ENCODE measurements at regions not wholly inside any gene's neighbourhood (a gene's known extent, or its start where the extent isn't known, plus 50 kb on each side); places are given as distances from the start of the nearest gene placed in this dataset.

DNA sequence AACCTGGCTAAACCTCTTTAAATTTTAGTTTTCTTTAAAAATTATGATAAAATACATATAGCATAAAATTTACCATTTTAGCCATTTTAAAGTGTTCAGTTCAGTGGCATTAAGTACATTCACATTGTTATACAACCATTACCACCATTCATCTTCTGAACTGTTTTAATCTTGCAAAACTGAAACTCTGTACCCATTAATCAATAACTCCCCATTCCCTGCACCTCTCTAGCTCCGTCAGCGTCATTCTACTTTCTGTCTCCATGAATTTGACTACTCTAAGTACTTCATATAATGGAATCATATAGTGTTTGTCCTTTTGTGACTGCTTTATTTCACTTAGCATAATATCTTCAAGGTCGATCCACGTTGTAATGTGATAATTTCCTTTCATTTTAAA lies 75.8 kb upstream of the DDHD1 start:
- ATAC-seq (no peak), DNase-seq (ENCODE audit: low spot score) (no peak)
- H3K4me2 ChIP-seq = no peak overlapping the region
- H3K27ac Mint-ChIP-seq = no peak overlapping the region
- no peak overlapping the region for H3K27ac ChIP-seq (ENCODE audit: low read depth)
- TF ChIP-seq EZH2 (IDR thresholded peaks at IDR 0.05; ENCODE audit: low read depth, unreplicated experiment) = no peak
- TF ChIP-seq NANOG (IDR thresholded peaks at IDR 0.05; ENCODE audit: borderline replicate concordance) = no peak
- TF ChIP-seq EZH2phosphoT487 (IDR thresholded peaks at IDR 0.05; ENCODE audit: unreplicated experiment) = no peak
- TF ChIP-seq, protein P1, sequence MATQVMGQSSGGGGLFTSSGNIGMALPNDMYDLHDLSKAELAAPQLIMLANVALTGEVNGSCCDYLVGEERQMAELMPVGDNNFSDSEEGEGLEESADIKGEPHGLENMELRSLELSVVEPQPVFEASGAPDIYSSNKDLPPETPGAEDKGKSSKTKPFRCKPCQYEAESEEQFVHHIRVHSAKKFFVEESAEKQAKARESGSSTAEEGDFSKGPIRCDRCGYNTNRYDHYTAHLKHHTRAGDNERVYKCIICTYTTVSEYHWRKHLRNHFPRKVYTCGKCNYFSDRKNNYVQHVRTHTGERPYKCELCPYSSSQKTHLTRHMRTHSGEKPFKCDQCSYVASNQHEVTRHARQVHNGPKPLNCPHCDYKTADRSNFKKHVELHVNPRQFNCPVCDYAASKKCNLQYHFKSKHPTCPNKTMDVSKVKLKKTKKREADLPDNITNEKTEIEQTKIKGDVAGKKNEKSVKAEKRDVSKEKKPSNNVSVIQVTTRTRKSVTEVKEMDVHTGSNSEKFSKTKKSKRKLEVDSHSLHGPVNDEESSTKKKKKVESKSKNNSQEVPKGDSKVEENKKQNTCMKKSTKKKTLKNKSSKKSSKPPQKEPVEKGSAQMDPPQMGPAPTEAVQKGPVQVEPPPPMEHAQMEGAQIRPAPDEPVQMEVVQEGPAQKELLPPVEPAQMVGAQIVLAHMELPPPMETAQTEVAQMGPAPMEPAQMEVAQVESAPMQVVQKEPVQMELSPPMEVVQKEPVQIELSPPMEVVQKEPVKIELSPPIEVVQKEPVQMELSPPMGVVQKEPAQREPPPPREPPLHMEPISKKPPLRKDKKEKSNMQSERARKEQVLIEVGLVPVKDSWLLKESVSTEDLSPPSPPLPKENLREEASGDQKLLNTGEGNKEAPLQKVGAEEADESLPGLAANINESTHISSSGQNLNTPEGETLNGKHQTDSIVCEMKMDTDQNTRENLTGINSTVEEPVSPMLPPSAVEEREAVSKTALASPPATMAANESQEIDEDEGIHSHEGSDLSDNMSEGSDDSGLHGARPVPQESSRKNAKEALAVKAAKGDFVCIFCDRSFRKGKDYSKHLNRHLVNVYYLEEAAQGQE (IDR thresholded peaks at IDR 0.05; ENCODE audit: unreplicated experiment) = no peak
- TF ChIP-seq, protein P2, sequence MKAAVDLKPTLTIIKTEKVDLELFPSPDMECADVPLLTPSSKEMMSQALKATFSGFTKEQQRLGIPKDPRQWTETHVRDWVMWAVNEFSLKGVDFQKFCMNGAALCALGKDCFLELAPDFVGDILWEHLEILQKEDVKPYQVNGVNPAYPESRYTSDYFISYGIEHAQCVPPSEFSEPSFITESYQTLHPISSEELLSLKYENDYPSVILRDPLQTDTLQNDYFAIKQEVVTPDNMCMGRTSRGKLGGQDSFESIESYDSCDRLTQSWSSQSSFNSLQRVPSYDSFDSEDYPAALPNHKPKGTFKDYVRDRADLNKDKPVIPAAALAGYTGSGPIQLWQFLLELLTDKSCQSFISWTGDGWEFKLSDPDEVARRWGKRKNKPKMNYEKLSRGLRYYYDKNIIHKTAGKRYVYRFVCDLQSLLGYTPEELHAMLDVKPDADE (IDR thresholded peaks at IDR 0.05) = no peak
- no peak for TF ChIP-seq POLR2AphosphoS5 (IDR thresholded peaks at IDR 0.05; ENCODE audit: low read depth)
- TF ChIP-seq, protein P3, sequence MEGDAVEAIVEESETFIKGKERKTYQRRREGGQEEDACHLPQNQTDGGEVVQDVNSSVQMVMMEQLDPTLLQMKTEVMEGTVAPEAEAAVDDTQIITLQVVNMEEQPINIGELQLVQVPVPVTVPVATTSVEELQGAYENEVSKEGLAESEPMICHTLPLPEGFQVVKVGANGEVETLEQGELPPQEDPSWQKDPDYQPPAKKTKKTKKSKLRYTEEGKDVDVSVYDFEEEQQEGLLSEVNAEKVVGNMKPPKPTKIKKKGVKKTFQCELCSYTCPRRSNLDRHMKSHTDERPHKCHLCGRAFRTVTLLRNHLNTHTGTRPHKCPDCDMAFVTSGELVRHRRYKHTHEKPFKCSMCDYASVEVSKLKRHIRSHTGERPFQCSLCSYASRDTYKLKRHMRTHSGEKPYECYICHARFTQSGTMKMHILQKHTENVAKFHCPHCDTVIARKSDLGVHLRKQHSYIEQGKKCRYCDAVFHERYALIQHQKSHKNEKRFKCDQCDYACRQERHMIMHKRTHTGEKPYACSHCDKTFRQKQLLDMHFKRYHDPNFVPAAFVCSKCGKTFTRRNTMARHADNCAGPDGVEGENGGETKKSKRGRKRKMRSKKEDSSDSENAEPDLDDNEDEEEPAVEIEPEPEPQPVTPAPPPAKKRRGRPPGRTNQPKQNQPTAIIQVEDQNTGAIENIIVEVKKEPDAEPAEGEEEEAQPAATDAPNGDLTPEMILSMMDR (conservative IDR thresholded peaks at IDR 0.05; ENCODE audit: low read depth in 2 of 2) = no peak
- no peak for TF ChIP-seq ZNF114 (CRISPR knock-in tag; IDR thresholded peaks at IDR 0.05)
- TF ChIP-seq, protein P4, sequence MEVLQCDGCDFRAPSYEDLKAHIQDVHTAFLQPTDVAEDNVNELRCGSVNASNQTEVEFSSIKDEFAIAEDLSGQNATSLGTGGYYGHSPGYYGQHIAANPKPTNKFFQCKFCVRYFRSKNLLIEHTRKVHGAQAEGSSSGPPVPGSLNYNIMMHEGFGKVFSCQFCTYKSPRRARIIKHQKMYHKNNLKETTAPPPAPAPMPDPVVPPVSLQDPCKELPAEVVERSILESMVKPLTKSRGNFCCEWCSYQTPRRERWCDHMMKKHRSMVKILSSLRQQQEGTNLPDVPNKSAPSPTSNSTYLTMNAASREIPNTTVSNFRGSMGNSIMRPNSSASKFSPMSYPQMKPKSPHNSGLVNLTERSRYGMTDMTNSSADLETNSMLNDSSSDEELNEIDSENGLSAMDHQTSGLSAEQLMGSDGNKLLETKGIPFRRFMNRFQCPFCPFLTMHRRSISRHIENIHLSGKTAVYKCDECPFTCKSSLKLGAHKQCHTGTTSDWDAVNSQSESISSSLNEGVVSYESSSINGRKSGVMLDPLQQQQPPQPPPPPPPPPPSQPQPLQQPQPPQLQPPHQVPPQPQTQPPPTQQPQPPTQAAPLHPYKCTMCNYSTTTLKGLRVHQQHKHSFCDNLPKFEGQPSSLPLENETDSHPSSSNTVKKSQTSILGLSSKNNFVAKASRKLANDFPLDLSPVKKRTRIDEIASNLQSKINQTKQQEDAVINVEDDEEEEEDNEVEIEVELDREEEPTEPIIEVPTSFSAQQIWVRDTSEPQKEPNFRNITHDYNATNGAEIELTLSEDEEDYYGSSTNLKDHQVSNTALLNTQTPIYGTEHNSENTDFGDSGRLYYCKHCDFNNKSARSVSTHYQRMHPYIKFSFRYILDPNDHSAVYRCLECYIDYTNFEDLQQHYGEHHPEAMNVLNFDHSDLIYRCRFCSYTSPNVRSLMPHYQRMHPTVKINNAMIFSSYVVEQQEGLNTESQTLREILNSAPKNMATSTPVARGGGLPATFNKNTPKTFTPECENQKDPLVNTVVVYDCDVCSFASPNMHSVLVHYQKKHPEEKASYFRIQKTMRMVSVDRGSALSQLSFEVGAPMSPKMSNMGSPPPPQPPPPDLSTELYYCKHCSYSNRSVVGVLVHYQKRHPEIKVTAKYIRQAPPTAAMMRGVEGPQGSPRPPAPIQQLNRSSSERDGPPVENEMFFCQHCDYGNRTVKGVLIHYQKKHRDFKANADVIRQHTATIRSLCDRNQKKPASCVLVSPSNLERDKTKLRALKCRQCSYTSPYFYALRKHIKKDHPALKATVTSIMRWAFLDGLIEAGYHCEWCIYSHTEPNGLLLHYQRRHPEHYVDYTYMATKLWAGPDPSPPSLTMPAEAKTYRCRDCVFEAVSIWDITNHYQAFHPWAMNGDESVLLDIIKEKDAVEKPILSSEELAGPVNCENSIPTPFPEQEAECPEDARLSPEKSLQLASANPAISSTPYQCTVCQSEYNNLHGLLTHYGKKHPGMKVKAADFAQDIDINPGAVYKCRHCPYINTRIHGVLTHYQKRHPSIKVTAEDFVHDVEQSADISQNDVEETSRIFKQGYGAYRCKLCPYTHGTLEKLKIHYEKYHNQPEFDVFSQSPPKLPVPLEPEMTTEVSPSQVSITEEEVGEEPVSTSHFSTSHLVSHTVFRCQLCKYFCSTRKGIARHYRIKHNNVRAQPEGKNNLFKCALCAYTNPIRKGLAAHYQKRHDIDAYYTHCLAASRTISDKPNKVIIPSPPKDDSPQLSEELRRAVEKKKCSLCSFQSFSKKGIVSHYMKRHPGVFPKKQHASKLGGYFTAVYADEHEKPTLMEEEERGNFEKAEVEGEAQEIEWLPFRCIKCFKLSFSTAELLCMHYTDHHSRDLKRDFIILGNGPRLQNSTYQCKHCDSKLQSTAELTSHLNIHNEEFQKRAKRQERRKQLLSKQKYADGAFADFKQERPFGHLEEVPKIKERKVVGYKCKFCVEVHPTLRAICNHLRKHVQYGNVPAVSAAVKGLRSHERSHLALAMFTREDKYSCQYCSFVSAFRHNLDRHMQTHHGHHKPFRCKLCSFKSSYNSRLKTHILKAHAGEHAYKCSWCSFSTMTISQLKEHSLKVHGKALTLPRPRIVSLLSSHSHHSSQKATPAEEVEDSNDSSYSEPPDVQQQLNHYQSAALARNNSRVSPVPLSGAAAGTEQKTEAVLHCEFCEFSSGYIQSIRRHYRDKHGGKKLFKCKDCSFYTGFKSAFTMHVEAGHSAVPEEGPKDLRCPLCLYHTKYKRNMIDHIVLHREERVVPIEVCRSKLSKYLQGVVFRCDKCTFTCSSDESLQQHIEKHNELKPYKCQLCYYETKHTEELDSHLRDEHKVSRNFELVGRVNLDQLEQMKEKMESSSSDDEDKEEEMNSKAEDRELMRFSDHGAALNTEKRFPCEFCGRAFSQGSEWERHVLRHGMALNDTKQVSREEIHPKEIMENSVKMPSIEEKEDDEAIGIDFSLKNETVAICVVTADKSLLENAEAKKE (CRISPR knock-in tag; IDR thresholded peaks at IDR 0.05) = no peak
- no peak for TF ChIP-seq CREB1 (CRISPR knock-in tag; IDR thresholded peaks at IDR 0.05; ENCODE audit: low read depth)
- TF ChIP-seq STAT1 (IDR thresholded peaks at IDR 0.05; ENCODE audit: unreplicated experiment) = no peak
- no peak for TF ChIP-seq JUNB (IDR thresholded peaks at IDR 0.05; ENCODE audit: unreplicated experiment)
- no peak for TF ChIP-seq ZNF331 (CRISPR knock-in tag; IDR thresholded peaks at IDR 0.05; ENCODE audit: low read depth)
- H3K79me2 ChIP-seq (replicated peaks; ENCODE audit: insufficient read depth) = no peaks in the 10 kb centered on the region
- H3K36me3 Mint-ChIP-seq (ENCODE audit: low read depth) = peaks cover 4% of the 10 kb centered on the region; the same call in 2 of the 3 replicates
- H3K27me3 ChIP-seq (ENCODE audit: insufficient read depth) = no peaks in the 10 kb centered on the region
- no peaks in the 10 kb centered on the region for H4K20me1 ChIP-seq (replicated peaks; ENCODE audit: insufficient read depth)
- peaks cover 10% of the 10 kb centered on the region for H3K9me3 Mint-ChIP-seq
- H3K4me3 ChIP-seq = no peak overlapping the region
- H3K9me2 ChIP-seq (ENCODE audit: insufficient read depth) = no peaks in the 10 kb centered on the region
- no peak overlapping the region for H3K4me3 Mint-ChIP-seq
- H3F3A ChIP-seq (replicated peaks; ENCODE audit: low read depth) = no peaks in the 10 kb centered on the region
- H3K36me3 ChIP-seq (ENCODE audit: insufficient read depth) = no peaks in the 10 kb centered on the region
- H3K4me1 ChIP-seq (ENCODE audit: insufficient read depth) = no peaks in the 10 kb centered on the region
- H3K27me3 Mint-ChIP-seq (ENCODE audit: insufficient read depth, low read depth, poor library complexity) = no peaks in the 10 kb centered on the region
- no peaks in the 10 kb centered on the region for H3K4me1 Mint-ChIP-seq
- no peak overlapping the region for H2AFZ ChIP-seq

All from GM23338 (cell line).